Neural progenitor cell (in vitro differentiated cells): ENCODE measurements at regions not wholly inside any gene's neighbourhood (a gene's known extent, or its start where the extent isn't known, plus 50 kb on each side); places are given as distances from the start of the nearest gene placed in this dataset.

Source experiments
- DNase-seq: peaks from one replicate; pipeline ENCODE4 v3.0.0-alpha.2; 2016; ENCODE audit warnings: low spot score
- H2AFZ ChIP-seq: fragments of 200-600 bp; sonication (generic); replicated peaks from 2 replicates; pipeline ENCODE4 v1.6.1; 2016; ENCODE audit warnings: antibody characterized with exemption
- H3F3A ChIP-seq: fragments of 200-600 bp; sonication (generic); 2 replicates; pipeline ENCODE4 v1.6.1; 2016; ENCODE audit warnings: antibody characterized with exemption, low read depth
- H3K27ac ChIP-seq: fragments of 200-600 bp; sonication (generic); 2 replicates; pipeline ENCODE4 v1.5.1; 2016; ENCODE audit warnings: mild to moderate bottlenecking
- H3K27me3 ChIP-seq: fragments of 200-600 bp; sonication (generic); 2 replicates; pipeline ENCODE4 v1.6.1; 2016; ENCODE audit warnings: mild to moderate bottlenecking, moderate library complexity
- H3K36me3 ChIP-seq: fragments of 200-600 bp; sonication (generic); 2 replicates; pipeline ENCODE4 v1.5.1; 2016
- H3K4me1 ChIP-seq: fragments of 200-600 bp; sonication (generic); 2 replicates; pipeline ENCODE4 v1.6.1; 2016; ENCODE audit warnings: mixed run types
- H3K4me2 ChIP-seq: fragments of 200-600 bp; sonication (generic); 2 replicates; pipeline ENCODE4 v1.6.1; 2016
- H3K4me3 ChIP-seq: fragments of 200-600 bp; sonication (generic); 2 replicates; pipeline ENCODE4 v1.5.1; 2016
- H3K79me2 ChIP-seq: fragments of 200-600 bp; sonication (generic); 2 replicates; pipeline ENCODE4 v1.6.1; 2016; ENCODE audit warnings: low read depth
- H3K9ac ChIP-seq: fragments of 200-600 bp; sonication (generic); 2 replicates; pipeline ENCODE4 v1.6.1; 2016
- H3K9me3 ChIP-seq: fragments of 200-600 bp; sonication (generic); 2 replicates; pipeline ENCODE4 v1.5.1; 2016; ENCODE audit warnings: low read depth
- H4K20me1 ChIP-seq: fragments of 200-600 bp; sonication (generic); 2 replicates; pipeline ENCODE4 v1.6.1; 2016; ENCODE audit warnings: low read depth
- H3K27ac Mint-ChIP-seq: 3 replicates; pipeline ENCODE4 v1.8.0; 2021; ENCODE audit warnings: mixed read lengths
- H3K27me3 Mint-ChIP-seq: 2 replicates; pipeline ENCODE4 v1.8.0; 2022; ENCODE audit warnings: low read depth, mild to moderate bottlenecking, inconsistent platforms, moderate library complexity, mixed read lengths; ENCODE audit not compliant: insufficient read depth
- H3K36me3 Mint-ChIP-seq: 3 replicates; pipeline ENCODE4 v1.8.0; 2021; ENCODE audit warnings: mixed read lengths
- H3K4me1 Mint-ChIP-seq: 3 replicates; pipeline ENCODE4 v1.8.0; 2021; ENCODE audit warnings: mixed read lengths
- H3K4me3 Mint-ChIP-seq: 3 replicates; pipeline ENCODE4 v1.8.0; 2021; ENCODE audit warnings: mild to moderate bottlenecking, moderate library complexity, mixed read lengths
- H3K9me3 Mint-ChIP-seq: 3 replicates; pipeline ENCODE4 v1.8.0; 2020; ENCODE audit warnings: mixed read lengths
- EZH2 ChIP-seq: fragments of 200-600 bp; sonication (generic); IDR thresholded peaks from 2 replicates; pipeline ENCODE4 v1.6.1; 2017; ENCODE audit warnings: antibody characterized with exemption, mild to moderate bottlenecking, moderate library complexity
- EZH2phosphoT487 ChIP-seq: fragments of 200-600 bp; sonication (generic); IDR thresholded peaks from 2 replicates; pipeline ENCODE4 v1.6.1; 2017; ENCODE audit warnings: antibody characterized with exemption
- TF ChIP-seq, protein P1 (sequence below): fragments of 200-600 bp; sonication (generic); IDR thresholded peaks from 2 replicates; pipeline ENCODE4 v1.5.1; 2017; ENCODE audit warnings: antibody characterized with exemption, mild to moderate bottlenecking

DNA sequence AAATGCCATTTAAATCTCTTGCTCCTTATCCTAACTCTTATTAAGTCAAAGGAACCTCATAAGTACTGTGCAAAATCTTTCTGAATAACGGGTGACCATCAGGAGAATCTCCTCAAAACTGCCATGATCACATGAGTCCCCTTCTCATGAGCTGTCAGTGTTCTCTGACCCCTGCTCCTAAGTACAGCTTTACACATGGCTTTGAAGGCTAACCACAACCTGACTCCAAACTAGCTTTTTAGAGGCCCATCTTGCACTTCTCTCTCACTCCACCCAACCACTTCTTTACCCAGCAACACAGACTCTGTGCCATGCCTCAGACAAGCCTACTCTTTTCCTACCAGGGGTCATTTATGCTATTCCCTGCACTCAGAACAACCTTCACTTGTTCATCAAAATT is 253.8 kb downstream of the GPD2 start:
- no peaks in the 10 kb centered on the region for H3K9me3 Mint-ChIP-seq
- H3K27ac Mint-ChIP-seq, result no peak overlapping the region
- Histone ChIP-seq H3K27me3 (no peaks in the 10 kb centered on the region), H3K9ac (no peak overlapping the region), H3K4me1 (peaks cover 8% of the 10 kb centered on the region), H3K36me3 (no peaks in the 10 kb centered on the region), H3F3A (no peaks in the 10 kb centered on the region), H4K20me1 (no peaks in the 10 kb centered on the region), H3K4me3 (no peak overlapping the region), H3K9me3 (no peaks in the 10 kb centered on the region), H3K4me2 (no peak overlapping the region), H3K27ac (no peak overlapping the region), H3K79me2 (no peaks in the 10 kb centered on the region), H2AFZ (peak overlapping the region; percentile 35)
- no peak overlapping the region for H3K4me3 Mint-ChIP-seq
- no peaks in the 10 kb centered on the region for H3K4me1 Mint-ChIP-seq
- H3K27me3 Mint-ChIP-seq, result peaks cover 2% of the 10 kb centered on the region
- H3K36me3 Mint-ChIP-seq, result no peaks in the 10 kb centered on the region
- TF ChIP-seq, protein P1, sequence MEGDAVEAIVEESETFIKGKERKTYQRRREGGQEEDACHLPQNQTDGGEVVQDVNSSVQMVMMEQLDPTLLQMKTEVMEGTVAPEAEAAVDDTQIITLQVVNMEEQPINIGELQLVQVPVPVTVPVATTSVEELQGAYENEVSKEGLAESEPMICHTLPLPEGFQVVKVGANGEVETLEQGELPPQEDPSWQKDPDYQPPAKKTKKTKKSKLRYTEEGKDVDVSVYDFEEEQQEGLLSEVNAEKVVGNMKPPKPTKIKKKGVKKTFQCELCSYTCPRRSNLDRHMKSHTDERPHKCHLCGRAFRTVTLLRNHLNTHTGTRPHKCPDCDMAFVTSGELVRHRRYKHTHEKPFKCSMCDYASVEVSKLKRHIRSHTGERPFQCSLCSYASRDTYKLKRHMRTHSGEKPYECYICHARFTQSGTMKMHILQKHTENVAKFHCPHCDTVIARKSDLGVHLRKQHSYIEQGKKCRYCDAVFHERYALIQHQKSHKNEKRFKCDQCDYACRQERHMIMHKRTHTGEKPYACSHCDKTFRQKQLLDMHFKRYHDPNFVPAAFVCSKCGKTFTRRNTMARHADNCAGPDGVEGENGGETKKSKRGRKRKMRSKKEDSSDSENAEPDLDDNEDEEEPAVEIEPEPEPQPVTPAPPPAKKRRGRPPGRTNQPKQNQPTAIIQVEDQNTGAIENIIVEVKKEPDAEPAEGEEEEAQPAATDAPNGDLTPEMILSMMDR, result no peak
- TF ChIP-seq EZH2phosphoT487 (no peak), EZH2 (no peak)
- no peak for DNase-seq

DNA sequence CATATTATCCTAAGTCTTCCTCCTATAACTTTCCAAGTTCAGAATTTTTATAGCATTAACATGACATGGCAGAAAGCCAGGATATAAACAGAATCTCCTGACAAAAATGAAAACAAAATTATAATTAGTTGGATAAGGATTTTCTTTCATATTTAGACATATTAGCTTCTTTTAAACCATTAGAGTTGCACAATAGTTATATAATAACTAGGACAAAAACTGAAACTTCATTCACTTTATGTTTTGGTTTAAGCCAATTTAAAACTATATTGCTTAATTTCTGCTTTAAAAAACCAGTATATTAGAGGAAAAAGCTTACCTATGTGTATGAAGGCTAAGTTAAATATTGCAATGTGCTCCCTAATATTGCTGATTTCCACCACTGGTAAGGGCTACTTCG is 254.8 kb downstream of the GPD2 start:
- no peaks in the 10 kb centered on the region for H3K9me3 ChIP-seq
- no peaks in the 10 kb centered on the region for H3F3A ChIP-seq
- peaks cover 8% of the 10 kb centered on the region for H3K4me1 ChIP-seq
- no peaks in the 10 kb centered on the region for H3K79me2 ChIP-seq
- Mint-ChIP-seq H3K27me3 (peaks cover 2% of the 10 kb centered on the region), H3K9me3 (no peaks in the 10 kb centered on the region), H3K27ac (no peak overlapping the region), H3K4me3 (no peak overlapping the region), H3K4me1 (no peaks in the 10 kb centered on the region), H3K36me3 (no peaks in the 10 kb centered on the region)
- no peak for DNase-seq
- H3K27ac ChIP-seq, result no peak overlapping the region
- H3K27me3 ChIP-seq, result no peaks in the 10 kb centered on the region
- no peak overlapping the region for H2AFZ ChIP-seq
- no peaks in the 10 kb centered on the region for H3K36me3 ChIP-seq
- H3K4me2 ChIP-seq, result no peak overlapping the region
- no peak for TF ChIP-seq EZH2
- TF ChIP-seq, protein P1, result no peak
- no peak for TF ChIP-seq EZH2phosphoT487
- no peaks in the 10 kb centered on the region for H4K20me1 ChIP-seq
- H3K9ac ChIP-seq, result no peak overlapping the region
- no peak overlapping the region for H3K4me3 ChIP-seq

DNA sequence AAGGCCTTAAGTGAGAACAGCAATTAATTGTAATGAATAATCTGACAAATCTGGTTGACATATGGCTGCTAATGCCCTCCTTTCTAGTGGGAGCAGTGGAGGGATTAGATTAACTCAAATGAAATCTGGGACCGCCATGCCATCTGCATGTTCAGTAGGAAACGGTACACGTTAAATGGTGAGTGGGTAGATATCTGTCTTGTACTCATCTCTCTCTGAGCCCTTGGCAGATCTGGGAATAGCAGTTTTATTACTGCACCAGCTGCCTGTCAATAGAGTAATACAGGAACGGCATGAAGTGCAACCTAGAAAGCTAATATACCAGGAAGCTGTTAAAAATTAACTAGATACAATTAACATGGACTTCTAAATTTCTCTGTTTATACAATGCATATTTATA is 258.8 kb downstream of the GPD2 start:
- Histone ChIP-seq H3K27me3 (no peaks in the 10 kb centered on the region), H3K9me3 (no peaks in the 10 kb centered on the region), H3K79me2 (no peaks in the 10 kb centered on the region), H3K4me2 (no peak overlapping the region), H2AFZ (no peak overlapping the region), H4K20me1 (no peaks in the 10 kb centered on the region), H3K4me3 (no peak overlapping the region), H3F3A (no peaks in the 10 kb centered on the region), H3K4me1 (peaks cover 8% of the 10 kb centered on the region), H3K36me3 (no peaks in the 10 kb centered on the region), H3K9ac (no peak overlapping the region), H3K27ac (no peak overlapping the region)
- Mint-ChIP-seq H3K27ac (no peak overlapping the region), H3K27me3 (no peaks in the 10 kb centered on the region), H3K4me3 (no peak overlapping the region), H3K4me1 (no peaks in the 10 kb centered on the region), H3K9me3 (no peaks in the 10 kb centered on the region), H3K36me3 (no peaks in the 10 kb centered on the region)
- no peak for DNase-seq
- no peak for TF ChIP-seq EZH2
- TF ChIP-seq EZH2phosphoT487, result no peak
- TF ChIP-seq, protein P1, result no peak
